HG03097 (cell line): ENCODE measurements at regions not wholly inside any gene's neighbourhood (a gene's known extent, or its start where the extent isn't known, plus 50 kb on each side); places are given as distances from the start of the nearest gene placed in this dataset.
"Not testable (repeated sequence)": the region's sequence is repeated elsewhere in the genome, so short reads cannot be mapped to it uniquely, and the experiment has no call there.

ENCODE experiments used
- ATAC-seq: cut with Tn5 transposase; IDR thresholded peaks from one replicate; pipeline ENCODE4 v1.9.1; 2021; ENCODE audit not compliant: unreplicated experiment, low FRiP score

- ATAC-seq = no peak
These were observed 250.4 kb downstream of the GATA3 start for GRCh38 chr10:8304861-8305260.

- ATAC-seq = no peak
These were observed 251.6 kb downstream of the GATA3 start for GRCh38 chr10:8305876-8306652.

GRCh38 chr10:8306685-8307364, 252.3 kb downstream of the GATA3 start:
- ATAC-seq = no peak

- ATAC-seq = no peak
These were observed 256.4 kb downstream of the GATA3 start for GRCh38 chr10:8310930-8311329.

- ATAC-seq = no peak
These were observed 257.1 kb downstream of the GATA3 start for GRCh38 chr10:8311526-8312070.

- ATAC-seq = no peak
These were observed 257.6 kb downstream of the GATA3 start for GRCh38 chr10:8312079-8312478.

- ATAC-seq = no peak
These were observed 258.3 kb downstream of the GATA3 start for GRCh38 chr10:8312781-8313180.

- ATAC-seq = no peak
These were observed 260.0 kb downstream of the GATA3 start for GRCh38 chr10:8314486-8314885.

GRCh38 chr10:8315619-8316021, 261.1 kb downstream of the GATA3 start:
- ATAC-seq = no peak

GRCh38 chr10:8316284-8316683, 261.8 kb downstream of the GATA3 start:
- no peak for ATAC-seq

GRCh38 chr10:8318429-8318828, 263.9 kb downstream of the GATA3 start:
- not testable (repeated sequence) for ATAC-seq

GRCh38 chr10:8318956-8319355, 264.5 kb downstream of the GATA3 start:
- ATAC-seq = no peak

- ATAC-seq = no peak
These were observed 265.2 kb downstream of the GATA3 start for GRCh38 chr10:8319704-8320103.

- no peak for ATAC-seq
These were observed 267.5 kb downstream of the GATA3 start for GRCh38 chr10:8321990-8322389.

GRCh38 chr10:8323428-8324054, 269.1 kb downstream of the GATA3 start:
- no peak for ATAC-seq

- ATAC-seq = no peak
These were observed 270.8 kb downstream of the GATA3 start for GRCh38 chr10:8325024-8325980.

- ATAC-seq = no peak
These were observed 272.1 kb downstream of the GATA3 start for GRCh38 chr10:8326396-8327139.

- no peak for ATAC-seq
These were observed 272.6 kb downstream of the GATA3 start for GRCh38 chr10:8327140-8327423.

- ATAC-seq = no peak
These were observed 276.9 kb downstream of the GATA3 start for GRCh38 chr10:8331387-8331786.
